ENCODE measurements at regions not wholly inside any gene's neighbourhood (a gene's known extent, or its start where the extent isn't known, plus 50 kb on each side); places are given as distances from the start of the nearest gene placed in this dataset.

GRCh38 chr9:16133556-16134227 lies 580.8 kb downstream of the CCDC171 start:
- no peak for DNase-seq

- no peak for DNase-seq
Observed at GRCh38 chr9:16134351-16134750, 581.5 kb downstream of the CCDC171 start.

GRCh38 chr9:16135968-16136367 lies 583.1 kb downstream of the CCDC171 start:
- no peak for DNase-seq

GRCh38 chr9:16136451-16136850 lies 583.6 kb downstream of the CCDC171 start:
- no peak for DNase-seq

DNA sequence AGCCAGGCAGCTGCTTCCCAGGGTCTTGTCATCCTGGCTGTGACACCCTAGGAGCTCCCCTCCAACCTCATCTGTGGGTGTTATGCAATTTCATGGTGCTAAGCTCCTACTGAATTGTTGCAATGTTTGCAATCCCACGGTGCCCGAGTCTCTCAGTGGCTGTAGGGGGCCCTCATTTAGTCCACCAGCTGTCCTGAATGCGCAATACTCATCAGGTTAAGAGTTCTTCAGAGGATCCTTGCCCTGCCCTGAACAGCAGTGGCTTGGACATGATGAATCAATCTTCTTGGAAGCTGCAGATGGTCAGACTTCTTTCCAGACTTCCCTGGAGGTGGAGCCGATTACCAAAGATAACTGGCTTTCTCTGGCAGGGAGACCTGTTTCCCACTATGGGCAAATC lies 584.1 kb downstream of the CCDC171 start:
- DNase-seq = no peak

- no peak for DNase-seq
Observed at GRCh38 chr9:16138561-16139491, 586.0 kb downstream of the CCDC171 start.

DNA sequence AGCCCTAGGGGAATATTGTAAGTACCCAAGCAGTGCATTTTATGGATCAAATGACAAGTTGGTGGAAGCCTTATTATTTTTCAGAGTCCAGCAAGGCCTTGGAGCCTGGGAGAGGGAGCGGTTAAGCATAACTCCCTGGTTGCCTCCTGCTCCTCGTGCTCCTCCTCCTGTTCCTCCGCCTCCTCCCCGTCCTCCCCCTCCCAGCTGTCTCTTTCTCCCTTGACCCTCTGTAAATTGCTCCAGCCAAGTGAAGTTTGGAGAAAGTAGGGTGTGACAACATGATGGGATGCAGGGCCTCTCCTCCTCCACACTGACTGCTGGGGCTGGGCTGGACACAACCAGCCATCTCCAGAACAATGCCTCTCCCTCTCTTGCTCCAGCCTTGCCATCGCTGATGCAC lies 586.9 kb downstream of the CCDC171 start:
- DNase-seq = no peak

- no peak for DNase-seq
Observed at GRCh38 chr9:16143310-16143709, 590.5 kb downstream of the CCDC171 start.

GRCh38 chr9:16143947-16144890 lies 591.4 kb downstream of the CCDC171 start:
- DNase-seq = no peak

GRCh38 chr9:16145196-16145950 lies 592.5 kb downstream of the CCDC171 start:
- no peak for DNase-seq

DNA sequence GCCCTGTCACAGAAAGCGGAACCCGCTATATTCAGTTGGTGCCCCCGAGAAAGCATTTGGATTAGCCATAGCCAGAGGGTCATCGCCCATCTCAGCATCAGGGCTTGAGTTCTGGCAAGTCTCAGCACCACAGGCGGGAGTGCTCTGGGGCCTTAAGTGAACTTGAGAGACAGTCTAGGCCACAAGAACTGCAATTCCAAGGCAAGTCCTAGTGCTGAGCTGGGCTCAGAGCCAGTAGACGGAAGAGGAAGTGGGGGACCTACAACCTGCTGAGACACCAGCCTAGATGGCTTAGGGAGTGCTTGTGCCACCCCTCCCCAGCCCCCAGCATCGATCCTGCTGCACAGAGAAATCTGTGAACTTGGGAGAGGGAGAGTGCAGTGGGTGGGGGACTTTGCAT lies 594.9 kb downstream of the CCDC171 start:
- DNase-seq = no peak

DNA sequence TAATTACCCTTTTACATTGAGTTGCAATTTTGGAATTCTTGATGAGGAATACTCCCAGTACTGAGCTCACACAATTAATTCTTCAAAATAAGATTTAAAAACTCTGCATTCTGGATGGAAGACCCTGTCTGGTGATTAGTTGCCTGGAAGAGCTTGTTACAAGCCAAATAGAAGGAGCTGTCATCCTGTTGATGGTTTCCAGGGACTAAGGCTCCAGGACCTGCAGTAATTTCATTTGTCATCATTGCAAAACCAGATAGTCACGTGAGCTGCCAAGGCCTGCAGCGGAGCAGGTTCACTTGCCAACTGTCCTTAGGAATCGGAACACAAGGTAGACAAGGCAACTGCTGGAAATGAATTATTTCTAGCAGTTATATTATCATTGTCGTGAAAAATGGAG lies 597.7 kb downstream of the CCDC171 start:
- no peak for DNase-seq

- DNase-seq = no peak
Observed at GRCh38 chr9:16150938-16151650, 598.3 kb downstream of the CCDC171 start.

DNA sequence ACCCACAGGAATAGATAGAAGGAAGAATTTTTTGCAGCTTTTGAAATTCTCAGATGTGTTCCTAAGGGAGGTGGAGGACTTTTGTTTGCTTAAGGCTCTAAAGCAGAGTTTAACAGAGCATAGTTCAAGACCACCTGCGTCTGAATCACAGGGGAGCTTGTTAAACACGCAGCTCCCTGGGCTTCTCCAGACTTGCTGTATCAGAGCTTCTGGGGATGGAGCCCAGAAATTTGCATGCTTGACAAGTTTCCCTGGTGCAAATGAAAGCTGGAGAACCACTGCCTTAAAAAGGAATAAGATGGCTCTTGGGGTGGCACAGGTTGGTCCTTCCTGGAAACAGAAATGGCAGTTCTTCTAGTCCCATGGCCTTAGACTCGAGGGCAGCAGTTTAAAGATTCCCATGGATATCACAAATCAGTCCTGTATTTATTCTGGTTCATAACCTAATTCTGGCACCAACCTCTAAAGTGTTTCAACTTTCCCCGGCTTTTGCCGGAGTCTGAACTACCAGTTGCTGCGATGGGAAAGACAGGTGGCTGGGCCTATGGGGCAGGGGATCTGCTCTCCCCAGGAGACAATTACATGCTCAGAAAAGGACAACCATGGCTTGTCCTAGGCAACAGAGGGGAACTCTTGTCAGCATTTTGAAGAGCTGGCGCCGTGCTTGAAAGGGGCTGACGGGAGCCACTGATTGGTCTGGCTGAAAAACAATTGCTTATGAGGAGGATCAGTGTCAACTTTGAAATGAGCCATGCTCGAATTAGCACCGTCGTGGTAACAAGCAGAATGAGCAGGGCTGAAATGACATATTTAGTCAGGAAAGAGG lies 599.6 kb downstream of the CCDC171 start:
- DNase-seq = no peak

DNA sequence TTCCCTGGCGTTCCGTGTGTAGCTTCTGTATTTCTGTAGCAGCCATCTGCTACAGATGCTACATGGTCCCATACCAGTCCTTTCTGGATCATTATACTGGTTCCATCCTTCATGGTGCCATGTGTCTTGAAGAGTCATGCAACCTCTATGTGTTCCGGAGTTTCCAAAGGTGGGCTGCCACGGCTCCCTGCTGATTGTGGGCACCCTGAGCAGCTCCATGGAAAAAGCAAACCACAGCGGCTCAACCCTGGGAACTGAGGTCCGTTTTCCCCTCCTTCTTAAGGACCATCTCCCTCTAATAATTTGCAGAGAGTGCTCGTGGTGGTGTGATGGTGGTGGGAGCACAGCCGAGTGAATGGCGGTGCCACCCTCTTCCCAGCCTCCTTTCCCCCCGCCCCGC lies 600.4 kb downstream of the CCDC171 start:
- DNase-seq = no peak

GRCh38 chr9:16153741-16154140 lies 600.9 kb downstream of the CCDC171 start:
- no peak for DNase-seq

- DNase-seq = no peak
Observed at GRCh38 chr9:16154521-16155078, 601.8 kb downstream of the CCDC171 start.

DNA sequence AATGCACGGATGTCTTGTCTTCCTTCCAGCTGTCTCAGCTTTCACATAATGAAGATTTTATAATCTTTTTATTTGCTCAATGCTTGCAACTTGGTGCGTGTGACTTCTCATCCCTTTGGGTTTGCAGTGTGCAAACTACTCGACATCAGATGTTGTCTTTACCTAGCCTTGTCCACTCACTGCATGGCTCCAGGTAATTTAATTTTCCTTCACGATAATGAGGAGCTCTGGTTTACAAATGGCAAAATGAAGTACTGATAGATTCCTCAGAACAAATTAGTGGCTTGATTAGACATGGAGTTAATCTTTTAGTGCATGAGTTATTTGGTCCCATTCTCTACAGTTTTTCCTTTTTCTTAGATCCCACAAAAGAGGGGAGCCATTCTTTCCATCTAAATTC lies 603.0 kb downstream of the CCDC171 start:
- DNase-seq = no peak

GRCh38 chr9:16157216-16157615 lies 604.4 kb downstream of the CCDC171 start:
- DNase-seq = no peak

DNA sequence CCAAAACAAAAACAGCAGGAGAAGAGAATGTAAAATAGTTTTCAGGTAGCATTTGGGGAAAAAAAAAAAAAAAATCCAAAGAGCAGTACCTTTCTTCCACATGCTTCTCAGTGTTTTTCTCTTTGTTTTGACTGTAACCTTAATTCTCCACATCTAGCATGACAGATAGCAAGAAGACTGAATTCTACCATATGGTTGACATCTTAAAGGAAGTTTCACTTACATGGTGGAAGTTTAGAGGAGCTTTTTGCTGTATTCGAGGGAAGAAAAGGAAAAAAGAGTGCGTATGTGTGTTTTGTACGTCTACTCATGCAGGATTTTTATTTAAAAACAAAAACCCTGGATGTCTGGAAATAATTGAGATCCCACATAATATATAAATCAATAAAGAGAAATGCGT lies 604.8 kb downstream of the CCDC171 start:
- DNase-seq = no peak
